SK-N-MC (cell line): ENCODE measurements at regions not wholly inside any gene's neighbourhood (a gene's known extent, or its start where the extent isn't known, plus 50 kb on each side); places are given as distances from the start of the nearest gene placed in this dataset.
"Not testable (repeated sequence)": the region's sequence is repeated elsewhere in the genome, so short reads cannot be mapped to it uniquely, and the experiment has no call there.

Experiments
- DNase-seq: peaks from one replicate; pipeline ENCODE4 v3.0.0-alpha.2; 2011; ENCODE audit warnings: low read depth, low spot score
- H3K27ac ChIP-seq: fragments of 200-600 bp; sonication (generic); 2 replicates; pipeline ENCODE4 v1.5.1; 2016; ENCODE audit warnings: mixed run types
- H3K36me3 ChIP-seq: fragments of 200-600 bp; sonication (generic); 2 replicates; pipeline ENCODE4 v1.6.1; 2017; ENCODE audit warnings: antibody characterized with exemption, low read length, mixed read lengths; ENCODE audit not compliant: insufficient read depth
- H3K4me3 ChIP-seq: fragments of 200-600 bp; sonication (generic); 2 replicates; pipeline ENCODE4 v1.5.1; 2016
- H3K9ac ChIP-seq: fragments of 200-600 bp; sonication (generic); 2 replicates; pipeline ENCODE4 v1.8.0; 2017; ENCODE audit warnings: mixed run types, mixed read lengths; ENCODE audit not compliant: insufficient read length
- H3K9me3 ChIP-seq: fragments of 200-600 bp; sonication (generic); 2 replicates; pipeline ENCODE4 v1.6.1; 2017; ENCODE audit warnings: low read depth, mild to moderate bottlenecking, antibody characterized with exemption, low read length, moderate library complexity, mixed read lengths
- EZH2 ChIP-seq: fragments of 200-600 bp; sonication (generic); IDR thresholded peaks from one replicate; pipeline ENCODE4 v1.6.1; 2017; ENCODE audit warnings: antibody characterized with exemption
- FOXP2 ChIP-seq: optimal IDR thresholded peaks from 2 replicates; pipeline ENCODE3; 2011; ENCODE audit warnings: mild to moderate bottlenecking, moderate library complexity; ENCODE audit not compliant: insufficient read depth; ENCODE audit errors: extremely low read length, control extremely low read depth
- POLR2AphosphoS5 ChIP-seq: IDR thresholded peaks from 2 replicates; pipeline ENCODE4 v1.6.1; 2012; ENCODE audit warnings: mild to moderate bottlenecking, low read depth, low read length, borderline replicate concordance

- TF ChIP-seq POLR2AphosphoS5 (no peak), FOXP2 (no peak), EZH2 (no peak)
- H3K27ac ChIP-seq = no peak overlapping the region
- no peaks in the 10 kb centered on the region for H3K36me3 ChIP-seq
- H3K9me3 ChIP-seq = no peaks in the 10 kb centered on the region
- DNase-seq = no peak
- H3K9ac ChIP-seq = no peak overlapping the region
- H3K4me3 ChIP-seq = no peak overlapping the region
Observed at GRCh38 chr4:189129044-189129694, 811.5 kb upstream of the FRG1 start.

DNA sequence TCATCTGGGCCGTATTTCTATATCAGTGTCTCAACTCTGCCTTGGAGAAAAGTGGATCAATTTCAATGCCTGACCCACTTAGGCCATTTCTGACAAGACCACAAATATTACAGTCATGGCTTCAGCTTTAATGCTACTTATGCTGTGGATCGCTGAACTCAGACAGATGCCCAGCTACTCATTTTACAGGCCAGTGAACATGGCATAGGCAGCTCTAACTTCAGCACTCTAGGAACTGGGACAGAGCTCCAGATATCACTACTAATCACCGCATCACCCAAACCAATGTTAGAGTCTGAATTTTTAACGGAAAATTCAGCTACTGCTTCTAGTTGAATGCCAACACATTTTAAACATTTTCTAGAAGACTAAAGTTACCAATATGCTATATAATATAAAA lies 809.6 kb upstream of the FRG1 start:
- Histone ChIP-seq H3K4me3 (no peak overlapping the region), H3K9me3 (no peaks in the 10 kb centered on the region), H3K9ac (no peak overlapping the region), H3K27ac (no peak overlapping the region), H3K36me3 (no peaks in the 10 kb centered on the region)
- TF ChIP-seq POLR2AphosphoS5 (no peak), EZH2 (no peak), FOXP2 (no peak)
- no peak for DNase-seq

DNA sequence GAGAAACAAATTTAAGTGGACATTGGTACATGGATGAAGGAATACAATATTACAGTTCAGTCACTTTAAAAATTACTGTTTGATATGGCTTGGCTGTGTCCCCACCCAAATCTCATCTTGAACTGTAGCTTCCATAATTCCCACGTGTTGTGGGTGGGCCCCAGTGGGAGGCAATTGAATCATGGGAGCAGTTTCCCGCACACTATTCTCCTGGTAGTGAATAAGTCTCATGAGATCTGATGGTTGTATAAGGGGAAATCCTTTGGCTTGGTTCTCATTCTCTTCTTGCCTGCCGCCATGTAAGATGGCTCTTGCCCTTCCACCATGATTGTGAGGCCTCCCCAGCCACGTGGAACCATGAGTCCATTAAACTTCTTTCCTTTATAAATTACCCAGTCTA lies 804.2 kb upstream of the FRG1 start:
- TF ChIP-seq POLR2AphosphoS5 (no peak), EZH2 (no peak)
- H3K9me3 ChIP-seq = no peaks in the 10 kb centered on the region
- H3K27ac ChIP-seq = no peak overlapping the region
- no peak for DNase-seq
- H3K36me3 ChIP-seq = no peaks in the 10 kb centered on the region
- H3K9ac ChIP-seq = no peak overlapping the region
- H3K4me3 ChIP-seq = no peak overlapping the region

- TF ChIP-seq POLR2AphosphoS5 = no peak
- no peak for TF ChIP-seq FOXP2
- TF ChIP-seq EZH2 = no peak
- DNase-seq = no peak
- H3K27ac ChIP-seq = no peak overlapping the region
- H3K36me3 ChIP-seq = no peaks in the 10 kb centered on the region
- no peak overlapping the region for H3K4me3 ChIP-seq
- H3K9me3 ChIP-seq = no peaks in the 10 kb centered on the region
- H3K9ac ChIP-seq = no peak overlapping the region
Observed at GRCh38 chr4:189143263-189143952, 797.3 kb upstream of the FRG1 start.

- no peak overlapping the region for H3K9ac ChIP-seq
- H3K9me3 ChIP-seq = no peaks in the 10 kb centered on the region
- H3K4me3 ChIP-seq = no peak overlapping the region
- no peak for TF ChIP-seq FOXP2
- TF ChIP-seq POLR2AphosphoS5 = no peak
- no peak for TF ChIP-seq EZH2
- DNase-seq = no peak
- no peak overlapping the region for H3K27ac ChIP-seq
- H3K36me3 ChIP-seq = no peaks in the 10 kb centered on the region
Observed at GRCh38 chr4:189147005-189147929, 793.4 kb upstream of the FRG1 start.

- H3K36me3 ChIP-seq, DNase-seq, H3K9me3 ChIP-seq, H3K4me3 ChIP-seq, H3K9ac ChIP-seq, H3K27ac ChIP-seq: not testable (repeated sequence)
Observed at GRCh38 chr4:189155083-189155482, 785.6 kb upstream of the FRG1 start.

DNA sequence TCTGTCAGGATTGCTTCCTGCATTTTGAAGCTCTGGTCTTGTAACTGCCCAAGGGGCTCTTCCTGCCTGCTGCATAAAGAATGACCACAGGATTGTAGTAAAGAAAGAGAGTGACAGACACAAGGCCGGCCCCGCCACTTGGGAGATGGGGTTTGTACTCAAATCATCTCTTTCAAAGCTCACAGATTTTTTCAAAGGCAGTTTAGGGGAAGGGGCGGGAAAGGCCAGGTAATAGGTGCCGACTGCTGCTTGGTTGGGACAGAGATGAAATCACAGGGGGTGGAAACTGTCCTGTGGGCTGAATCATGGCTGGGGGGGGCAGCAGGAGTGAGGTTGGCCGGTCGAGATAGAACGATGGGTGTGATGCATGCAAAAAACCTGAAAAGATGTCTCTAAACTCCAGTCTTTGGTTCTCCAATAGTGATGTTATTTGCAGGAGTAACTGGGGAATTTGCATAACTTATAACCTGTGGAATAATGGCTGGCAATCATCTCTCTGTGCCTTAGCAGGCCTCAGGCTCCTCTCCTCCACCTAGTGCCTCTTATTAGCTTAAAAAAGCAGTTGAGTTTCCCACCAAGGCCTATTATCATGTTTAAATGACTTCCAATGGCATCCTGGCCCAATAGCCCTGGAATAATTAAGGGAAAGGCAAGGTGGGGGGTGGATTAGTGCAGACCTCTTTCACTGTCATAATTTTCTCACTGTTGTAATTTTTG lies 778.4 kb upstream of the FRG1 start:
- Histone ChIP-seq H3K9me3 (no peaks in the 10 kb centered on the region), H3K36me3 (no peaks in the 10 kb centered on the region), H3K4me3 (no peak overlapping the region), H3K27ac (no peak overlapping the region), H3K9ac (no peak overlapping the region)
- DNase-seq = no peak
- TF ChIP-seq EZH2 = no peak
- TF ChIP-seq POLR2AphosphoS5 = no peak
- no peak for TF ChIP-seq FOXP2

DNA sequence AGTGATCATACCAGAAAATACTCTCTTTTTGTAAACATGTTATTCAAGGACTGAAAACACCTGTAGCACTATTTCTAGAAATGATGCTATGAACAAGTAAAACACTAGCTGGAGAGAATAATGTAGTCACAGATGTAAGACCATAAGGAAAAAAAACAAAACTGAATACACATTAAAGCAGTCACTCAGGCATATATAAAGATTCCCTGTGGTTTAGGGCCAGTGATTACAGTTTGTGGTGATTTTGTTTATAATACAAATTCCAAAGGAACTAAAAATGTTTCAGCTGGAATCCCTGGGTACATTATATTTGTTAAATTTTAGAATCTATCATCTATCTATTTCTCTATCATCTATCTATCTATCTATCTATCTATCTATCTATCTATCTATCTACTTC lies 777.8 kb upstream of the FRG1 start:
- Histone ChIP-seq H3K36me3 (no peaks in the 10 kb centered on the region), H3K4me3 (no peak overlapping the region), H3K9ac (no peak overlapping the region), H3K9me3 (no peaks in the 10 kb centered on the region), H3K27ac (no peak overlapping the region)
- DNase-seq = no peak
- TF ChIP-seq EZH2 = no peak
- TF ChIP-seq FOXP2 = no peak
- TF ChIP-seq POLR2AphosphoS5 = no peak
